K562 (cell line): ENCODE measurements at regions not wholly inside any gene's neighbourhood (a gene's known extent, or its start where the extent isn't known, plus 50 kb on each side); places are given as distances from the start of the nearest gene placed in this dataset.

Experiments used
- ATAC-seq: fragments of 200-7000 bp; cut with Tn5 transposase; 3 replicates; pipeline ENCODE4 v1.9.1; 2020; ENCODE audit warnings: moderate library complexity
- BruUV-seq: library from RNA; stranded (reverse); fragments of 400-500 nt; replicated peaks from 2 replicates; lab custom pipeline; 2021; lab: Mats Ljungman, UMichigan
- CTCF ChIA-PET: fragments of 300-600 bp; formaldehyde crosslinking; extraction: SDS; loops from one replicate; lab custom pipeline; 2021; ENCODE audit warnings: low intra/inter-chr PET ratio; lab: Yijun Ruan, JAX
- POLR2A ChIA-PET: fragments of 300-600, 350-650 bp; sonication (Branson Sonifier 250); formaldehyde crosslinking; extraction: SDS; loops from one replicate; lab custom pipeline; 2021; ENCODE audit warnings: antibody characterized with exemption, inconsistent platforms; lab: Yijun Ruan, JAX
- DNase-seq, 4 experiments: peaks; one replicate each; pipeline versions ENCODE4 v3.0.0 to v3.0.0-alpha.2; 2011 to 2018; ENCODE audit warnings: low spot score in 3 of 4, mixed read lengths in 3 of 4; ENCODE audit errors: extremely low read depth in 1 of 4
- FAIRE-seq: peaks from 2 replicates; lab custom pipeline; 2011; peaks lifted over from hg19 to GRCh38; lab: Jason Lieb, UNC
- H2AFZ ChIP-seq: 2 replicates; pipeline ENCODE4 v1.6.0; 2011; ENCODE audit warnings: low read depth, low read length, control low read depth, inconsistent platforms
- H3K27ac ChIP-seq: fragments of 200-600 bp; 3 replicates; pipeline ENCODE4 v1.8.0; 2011; ENCODE audit warnings: low read depth, mild to moderate bottlenecking, control low read depth, inconsistent platforms, low read length, moderate library complexity, mixed read lengths; ENCODE audit errors: extremely low read depth
- H3K27me3 ChIP-seq, 2 experiments: fragments of 300-600 bp in 1 of 2; 2 replicates in 1 of 2; 3 replicates in 1 of 2; pipeline versions ENCODE4 v1.6.0 to v1.8.0; 2011; ENCODE audit warnings: inconsistent platforms in 2 of 2, low read length in 2 of 2, mild to moderate bottlenecking in 1 of 2, mixed read lengths in 1 of 2, moderate library complexity in 1 of 2; ENCODE audit not compliant: control insufficient read depth in 2 of 2, insufficient read depth in 2 of 2
- H3K36me3 ChIP-seq: fragments of 300-600 bp; 3 replicates; pipeline ENCODE4 v1.8.0; 2011; ENCODE audit warnings: mild to moderate bottlenecking, low read length, inconsistent platforms; ENCODE audit not compliant: control insufficient read depth, insufficient read depth
- H3K4me1 ChIP-seq, 2 experiments: fragments of 200-600 bp in 1 of 2; replicated peaks in 1 of 2; 2 replicates in 1 of 2; 3 replicates in 1 of 2; pipeline versions ENCODE4 v1.5.1 to v1.8.0; 2011; ENCODE audit warnings: inconsistent platforms in 2 of 2, low read length in 2 of 2, mild to moderate bottlenecking in 1 of 2, mixed read lengths in 1 of 2, moderate library complexity in 1 of 2; ENCODE audit not compliant: control insufficient read depth in 2 of 2, insufficient read depth in 2 of 2
- H3K4me2 ChIP-seq: 2 replicates; pipeline ENCODE4 v1.6.1; 2011; ENCODE audit warnings: low read length, control low read depth, inconsistent platforms, mixed read lengths; ENCODE audit not compliant: insufficient read depth
- H3K4me3 ChIP-seq: fragments of 200-600 bp; sonication (generic), shearing (Covaris generic); 2 replicates; pipeline ENCODE4 v1.5.1; 2016; ENCODE audit warnings: control low read depth, inconsistent platforms
- H3K79me2 ChIP-seq: fragments of 200-600 bp; 3 replicates; pipeline ENCODE4 v1.8.0; 2011; ENCODE audit warnings: low read length, inconsistent platforms; ENCODE audit not compliant: control insufficient read depth, insufficient read depth
- H3K9ac ChIP-seq, 2 experiments: 2 replicates each; pipeline versions ENCODE4 v1.6.0 to v1.6.1; 2011; ENCODE audit warnings: low read depth in 2 of 2, low read length in 2 of 2, control low read depth in 1 of 2, inconsistent platforms in 1 of 2, mild to moderate bottlenecking in 1 of 2, mixed read lengths in 1 of 2; ENCODE audit not compliant: insufficient read depth in 1 of 2
- H3K9me1 ChIP-seq: one replicate; pipeline ENCODE4 v1.6.0; 2011; ENCODE audit warnings: inconsistent platforms, mild to moderate bottlenecking, low read length, moderate library complexity; ENCODE audit not compliant: control insufficient read depth, insufficient read depth
- H3K9me3 ChIP-seq: replicated peaks from 2 replicates; pipeline ENCODE4 v1.5.1; 2011; ENCODE audit warnings: low read depth, low read length, inconsistent platforms; ENCODE audit not compliant: control insufficient read depth, insufficient read depth
- H4K20me1 ChIP-seq: replicated peaks from 2 replicates; pipeline ENCODE4 v1.6.1; 2011; ENCODE audit warnings: low read length, inconsistent platforms, mixed read lengths; ENCODE audit not compliant: control insufficient read depth, insufficient read depth
- CC2D1A ChIP-seq: fragments of 450-650 bp; IDR thresholded peaks from 2 replicates; pipeline ENCODE4 v1.6.1; 2017; ENCODE audit warnings: mild to moderate bottlenecking
- CTCF ChIP-seq, 3 experiments: IDR thresholded peaks in 2 of 3; conservative IDR thresholded peaks in 1 of 3; 2 replicates each; pipeline ENCODE4 v1.5.1; 2011 to 2012; ENCODE audit warnings: low read length in 3 of 3, mild to moderate bottlenecking in 3 of 3, control low read depth in 2 of 3, improper control_type of control experiment in 1 of 3, inconsistent platforms in 1 of 3, low read depth in 1 of 3, mixed read lengths in 1 of 3, moderate library complexity in 1 of 3; ENCODE audit not compliant: insufficient read depth in 2 of 3
- POLR2A ChIP-seq: fragments of 450-650 bp; conservative IDR thresholded peaks from 2 replicates; pipeline ENCODE4 v1.6.1; 2016
- POLR2AphosphoS5 ChIP-seq: IDR thresholded peaks from 2 replicates; pipeline ENCODE4 v1.6.1; 2011; ENCODE audit warnings: mild to moderate bottlenecking, low read depth, low read length, moderate library complexity; ENCODE audit not compliant: control insufficient read depth, insufficient read depth
- RAD21 ChIP-seq, 2 experiments: fragments of 250-450 bp in 1 of 2; fragments of 450-650 bp in 1 of 2; sonication (Bioruptor Pico) in 1 of 2; formaldehyde crosslinking in 1 of 2; IDR thresholded peaks in 1 of 2; conservative IDR thresholded peaks in 1 of 2; 2 replicates each; pipeline versions ENCODE4 v1.4.0 to v1.8.0; 2020 to 2022; ENCODE audit warnings: mild to moderate bottlenecking in 2 of 2, moderate library complexity in 1 of 2
- TFAM ChIP-seq: fragments of 250-450 bp; sonication (Bioruptor Pico); conservative IDR thresholded peaks from 2 replicates; pipeline ENCODE4 v1.5.0; 2021; ENCODE audit warnings: mild to moderate bottlenecking, moderate library complexity
- ZNF589 ChIP-seq: fragments of 200-800 bp; sonication (Bioruptor generic); IDR thresholded peaks from 2 replicates; pipeline ENCODE4 v1.6.1; 2016; ENCODE audit warnings: low read depth, missing genetic modification characterization, missing compliant biosample characterization
- WGBS: fragments of 100-300 bp; shearing (Covaris generic); methylation state at CpG from one replicate; pipeline ENCODE4 v1.1.6; 2016; ENCODE audit warnings: low coverage, mixed read lengths; ENCODE audit not compliant: insufficient coverage; ENCODE audit errors: missing lambda C conversion rate; 5-methylcytosine and 5-hydroxymethylcytosine counted together
- in situ Hi-C: fragments of 300-500 bp; cut with MboI; formaldehyde crosslinking; loops from 4 replicates; pipeline ENCODE4 v1.15.0; 2018; ENCODE audit warnings: inconsistent platforms, mixed read lengths
- intact Hi-C: fragments of 100-400 bp; cut with micrococcal nuclease; formaldehyde crosslinking; loops from 2 replicates; pipeline ENCODE4 v1.14.2; 2022

- intact Hi-C loops (no loop called here), in situ Hi-C loops (no loop called here)
- Histone ChIP-seq H3K9ac (no peak overlapping the region), H3K9me3 (no peaks in the 10 kb centered on the region), H3K36me3 (peaks cover 3% of the 10 kb centered on the region; the same call in 2 of the 3 replicates), H3K4me2 (no peak overlapping the region), H3K4me3 (no peak overlapping the region), H2AFZ (no peak overlapping the region), H3K27me3 (no peaks in the 10 kb centered on the region), H3K4me1 (no peaks in the 10 kb centered on the region), H3K27ac (no peak overlapping the region), H3K9me1 (no peaks in the 10 kb centered on the region), H4K20me1 (no peaks in the 10 kb centered on the region), H3K79me2 (peaks cover 16% of the 10 kb centered on the region; the same call in 1 of the 3 replicates)
- 100% methylated on average over 1 of the region's 1 CpG for WGBS
- BruUV-seq: no TSS peak
- ATAC-seq: peak; percentile 28; the same call in 1 of the 3 replicates
- ChIA-PET CTCF (no interaction called here), POLR2A (no interaction called here)
- no peak for FAIRE-seq
- no peak for DNase-seq
- TF ChIP-seq POLR2AphosphoS5 (no peak), CC2D1A (no peak), TFAM (no peak), POLR2A (0 out of 2 replicates have a peak, but pooled peaks have one; percentile 6), RAD21 (CRISPR knock-in tag; conservative IDR thresholded peaks at IDR 0.05 in 1 of 2, IDR thresholded peaks at IDR 0.05 in 1 of 2) (0 out of 4 replicates have a peak, but pooled peaks of 1 of the 2 experiments have one; percentile 15), CTCF (IDR thresholded peaks at IDR 0.05 in 2 of 3, conservative IDR thresholded peaks at IDR 0.05 in 1 of 3; ENCODE audit: insufficient read depth in 2 of 3, low read depth in 1 of 3, low read length in 3 of 3) (peak in 1 of 3 experiments; percentile 16; a peak in 1 of 6 replicates), ZNF589 (CRISPR knock-in tag) (no peak)
Measured at GRCh38 chr1:108316545-108316944, 72.7 kb upstream of the NBPF4 start.
